ENCODE measurements at regions not wholly inside any gene's neighbourhood (a gene's known extent, or its start where the extent isn't known, plus 50 kb on each side); places are given as distances from the start of the nearest gene placed in this dataset.
A peak's percentile ranks its signal among the peaks of the same experiment; 100 is the strongest.
"Not testable (repeated sequence)": the region's sequence is repeated elsewhere in the genome, so short reads cannot be mapped to it uniquely, and the experiment has no call there.

GRCh38 chr7:106713452-106713851 is 52.5 kb upstream of the CCDC71L start:
- H3K36me3 ChIP-seq (replicated peaks; ENCODE audit: low read depth, low read length); H3K9me3 ChIP-seq (ENCODE audit: insufficient read depth, low read length); H3K27me3 ChIP-seq (ENCODE audit: low read depth, low read length); H2AFZ ChIP-seq (ENCODE audit: low read depth, low read length); H4K20me1 ChIP-seq (ENCODE audit: insufficient read depth, low read length); H3K4me2 ChIP-seq (ENCODE audit: low read length); H3K27ac ChIP-seq (ENCODE audit: low read length); H3K4me3 ChIP-seq (ENCODE audit: low read length); H3K9ac ChIP-seq (ENCODE audit: low read length); H3K79me2 ChIP-seq (ENCODE audit: low read length): not testable (repeated sequence)
- peaks cover 29% of the 10 kb centered on the region for H3K4me1 ChIP-seq (ENCODE audit: low read length)

GRCh38 chr7:106714590-106715442 is 53.9 kb upstream of the CCDC71L start:
- H3K36me3 ChIP-seq (replicated peaks; ENCODE audit: low read depth, low read length); H4K20me1 ChIP-seq (ENCODE audit: insufficient read depth, low read length); H3K4me2 ChIP-seq (ENCODE audit: low read length); H2AFZ ChIP-seq (ENCODE audit: low read depth, low read length); H3K9me3 ChIP-seq (ENCODE audit: insufficient read depth, low read length); H3K27me3 ChIP-seq (ENCODE audit: low read depth, low read length); H3K9ac ChIP-seq (ENCODE audit: low read length); H3K27ac ChIP-seq (ENCODE audit: low read length); H3K4me3 ChIP-seq (ENCODE audit: low read length); H3K79me2 ChIP-seq (ENCODE audit: low read length): not testable (repeated sequence)
- peaks cover 36% of the 10 kb centered on the region for H3K4me1 ChIP-seq (ENCODE audit: low read length)

- Histone ChIP-seq H3K9me3 (ENCODE audit: insufficient read depth, low read length) (no peaks in the 10 kb centered on the region), H3K79me2 (ENCODE audit: low read length) (no peaks in the 10 kb centered on the region), H3K36me3 (replicated peaks; ENCODE audit: low read depth, low read length) (no peaks in the 10 kb centered on the region), H3K9ac (ENCODE audit: low read length) (no peak overlapping the region), H3K4me2 (ENCODE audit: low read length) (no peak overlapping the region), H3K27ac (ENCODE audit: low read length) (no peak overlapping the region), H3K4me1 (ENCODE audit: low read length) (peaks cover 45% of the 10 kb centered on the region), H3K4me3 (ENCODE audit: low read length) (no peak overlapping the region), H3K27me3 (ENCODE audit: low read depth, low read length) (no peaks in the 10 kb centered on the region), H4K20me1 (ENCODE audit: insufficient read depth, low read length) (no peaks in the 10 kb centered on the region), H2AFZ (ENCODE audit: low read depth, low read length) (no peak overlapping the region)
- TF ChIP-seq CTCF (IDR thresholded peaks at IDR 0.05; ENCODE audit: low read depth, low read length) (no peak), EZH2phosphoT487 (IDR thresholded peaks at IDR 0.05; ENCODE audit: low read depth) (no peak)
Measured at GRCh38 chr7:106715730-106716129, 54.8 kb upstream of the CCDC71L start.

GRCh38 chr7:106717254-106717954 is 56.4 kb upstream of the CCDC71L start:
- Histone ChIP-seq H4K20me1 (ENCODE audit: insufficient read depth, low read length) (no peaks in the 10 kb centered on the region), H3K4me2 (ENCODE audit: low read length) (peak overlapping the region; percentile 60), H3K27ac (ENCODE audit: low read length) (peak overlapping the region; percentile 83), H3K9me3 (ENCODE audit: insufficient read depth, low read length) (no peaks in the 10 kb centered on the region), H3K9ac (ENCODE audit: low read length) (peak overlapping the region; percentile 38; the same call in 1 of the 2 replicates), H3K4me3 (ENCODE audit: low read length) (peak overlapping the region; percentile 19; the same call in 1 of the 2 replicates), H2AFZ (ENCODE audit: low read depth, low read length) (no peak overlapping the region), H3K27me3 (ENCODE audit: low read depth, low read length) (no peaks in the 10 kb centered on the region), H3K4me1 (ENCODE audit: low read length) (peaks cover 62% of the 10 kb centered on the region), H3K79me2 (ENCODE audit: low read length) (no peaks in the 10 kb centered on the region), H3K36me3 (replicated peaks; ENCODE audit: low read depth, low read length) (no peaks in the 10 kb centered on the region)
- TF ChIP-seq CTCF (IDR thresholded peaks at IDR 0.05; ENCODE audit: low read depth, low read length), result no peak
- TF ChIP-seq EZH2phosphoT487 (IDR thresholded peaks at IDR 0.05; ENCODE audit: low read depth), result no peak
